SU-DHL-6 (cell line): ENCODE measurements at regions not wholly inside any gene's neighbourhood (a gene's known extent, or its start where the extent isn't known, plus 50 kb on each side); places are given as distances from the start of the nearest gene placed in this dataset.

Experiments used
- H2AFZ ChIP-seq: fragments of 200-600 bp; sonication (generic); 2 replicates; pipeline ENCODE4 v1.6.1; 2014; ENCODE audit warnings: low read depth, mild to moderate bottlenecking, moderate library complexity, mixed read lengths, antibody characterized with exemption, low read length; ENCODE audit not compliant: severe bottlenecking
- H3F3A ChIP-seq: fragments of 200-600 bp; shearing (Covaris generic); 2 replicates; pipeline ENCODE4 v1.6.0; 2016; ENCODE audit warnings: antibody characterized with exemption, mild to moderate bottlenecking; ENCODE audit not compliant: insufficient read depth
- H3K27ac ChIP-seq: fragments of 200-600 bp; sonication (generic); 2 replicates; pipeline ENCODE4 v1.5.1; 2016; ENCODE audit warnings: low read depth, mild to moderate bottlenecking, low read length, moderate library complexity, mixed read lengths
- H3K27me3 ChIP-seq: fragments of 200-600 bp; sonication (generic), shearing (Covaris generic); 2 replicates; pipeline ENCODE4 v1.6.0; 2014; ENCODE audit warnings: mild to moderate bottlenecking, low read length
- H3K36me3 ChIP-seq: fragments of 200-600 bp; sonication (generic); 2 replicates; pipeline ENCODE4 v1.6.1; 2014; ENCODE audit warnings: mild to moderate bottlenecking, low read length, mixed read lengths
- H3K4me2 ChIP-seq: fragments of 300-600, 200-600 bp; shearing (Covaris generic), sonication (generic); 2 replicates; pipeline ENCODE4 v1.6.0; 2014; ENCODE audit warnings: low read length, low read depth, mild to moderate bottlenecking; ENCODE audit not compliant: poor library complexity, severe bottlenecking
- H3K4me3 ChIP-seq: fragments of 200-600 bp; sonication (generic); 2 replicates; pipeline ENCODE4 v1.5.1; 2014; ENCODE audit warnings: antibody characterized with exemption, low read length, mild to moderate bottlenecking, mixed read lengths; ENCODE audit not compliant: insufficient read depth, poor library complexity, severe bottlenecking
- H3K79me2 ChIP-seq: fragments of 200-600 bp; sonication (generic); 2 replicates; pipeline ENCODE4 v1.6.1; 2014; ENCODE audit warnings: mild to moderate bottlenecking, low read length, moderate library complexity; ENCODE audit not compliant: insufficient read depth
- H3K9ac ChIP-seq: fragments of 200-600 bp; sonication (generic); 2 replicates; pipeline ENCODE4 v1.7.0; 2014; ENCODE audit warnings: mild to moderate bottlenecking, low read length
- H3K9me2 ChIP-seq: fragments of 200-600 bp; sonication (generic); replicated peaks from 2 replicates; pipeline ENCODE4 v1.6.1; 2014; ENCODE audit warnings: low read length; ENCODE audit not compliant: insufficient read depth
- H3K9me3 ChIP-seq: fragments of 200-600 bp; sonication (generic); 2 replicates; pipeline ENCODE4 v1.6.1; 2014; ENCODE audit warnings: low read length, mixed read lengths; ENCODE audit not compliant: insufficient read depth
- H4K20me1 ChIP-seq: fragments of 200-600 bp; sonication (generic); 2 replicates; pipeline ENCODE4 v1.6.1; 2014; ENCODE audit warnings: low read depth, mild to moderate bottlenecking, antibody characterized with exemption, low read length, moderate library complexity, mixed read lengths
- EZH2phosphoT487 ChIP-seq: fragments of 200-600 bp; sonication (generic), shearing (Covaris generic); conservative IDR thresholded peaks from 2 replicates; pipeline ENCODE4 v1.6.1; 2018; ENCODE audit warnings: mild to moderate bottlenecking, antibody characterized with exemption, low read length, moderate library complexity, mixed read lengths
- TF ChIP-seq, protein P1 (sequence below): fragments of 200-600 bp; sonication (generic); IDR thresholded peaks from one replicate; pipeline ENCODE4 v1.5.1; 2017; ENCODE audit warnings: antibody characterized with exemption, mild to moderate bottlenecking, low read length, moderate library complexity; ENCODE audit not compliant: insufficient read depth, poor library complexity, severe bottlenecking

DNA sequence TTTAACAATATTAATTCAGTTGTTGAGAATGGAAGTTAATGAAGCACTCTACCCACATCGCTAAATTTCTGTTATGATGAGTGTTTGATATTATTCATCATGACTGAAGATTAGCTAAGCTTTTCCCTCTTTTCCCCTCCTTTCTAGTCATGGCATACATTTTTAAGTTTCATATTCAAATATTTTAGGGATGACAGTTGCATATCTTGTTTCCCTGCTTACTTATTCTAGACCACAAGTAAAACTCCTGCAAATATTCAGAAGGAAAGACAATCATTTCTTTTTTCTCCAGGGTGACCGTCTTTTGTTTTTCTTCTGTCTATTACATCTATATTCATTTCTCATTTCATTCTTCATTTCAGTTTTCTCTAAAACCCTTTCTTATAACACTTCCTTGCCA, 906.0 kb downstream of the ADGRL2 start:
- no peaks in the 10 kb centered on the region for H3K9me2 ChIP-seq
- no peak overlapping the region for H3K27ac ChIP-seq
- H3K9me3 ChIP-seq, result no peaks in the 10 kb centered on the region
- no peaks in the 10 kb centered on the region for H3F3A ChIP-seq
- H3K27me3 ChIP-seq, result no peaks in the 10 kb centered on the region
- TF ChIP-seq, protein P1, sequence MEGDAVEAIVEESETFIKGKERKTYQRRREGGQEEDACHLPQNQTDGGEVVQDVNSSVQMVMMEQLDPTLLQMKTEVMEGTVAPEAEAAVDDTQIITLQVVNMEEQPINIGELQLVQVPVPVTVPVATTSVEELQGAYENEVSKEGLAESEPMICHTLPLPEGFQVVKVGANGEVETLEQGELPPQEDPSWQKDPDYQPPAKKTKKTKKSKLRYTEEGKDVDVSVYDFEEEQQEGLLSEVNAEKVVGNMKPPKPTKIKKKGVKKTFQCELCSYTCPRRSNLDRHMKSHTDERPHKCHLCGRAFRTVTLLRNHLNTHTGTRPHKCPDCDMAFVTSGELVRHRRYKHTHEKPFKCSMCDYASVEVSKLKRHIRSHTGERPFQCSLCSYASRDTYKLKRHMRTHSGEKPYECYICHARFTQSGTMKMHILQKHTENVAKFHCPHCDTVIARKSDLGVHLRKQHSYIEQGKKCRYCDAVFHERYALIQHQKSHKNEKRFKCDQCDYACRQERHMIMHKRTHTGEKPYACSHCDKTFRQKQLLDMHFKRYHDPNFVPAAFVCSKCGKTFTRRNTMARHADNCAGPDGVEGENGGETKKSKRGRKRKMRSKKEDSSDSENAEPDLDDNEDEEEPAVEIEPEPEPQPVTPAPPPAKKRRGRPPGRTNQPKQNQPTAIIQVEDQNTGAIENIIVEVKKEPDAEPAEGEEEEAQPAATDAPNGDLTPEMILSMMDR, result no peak
- no peak for TF ChIP-seq EZH2phosphoT487
- H3K4me3 ChIP-seq, result no peak overlapping the region
- no peak overlapping the region for H3K4me2 ChIP-seq
- H3K36me3 ChIP-seq, result no peaks in the 10 kb centered on the region
- no peaks in the 10 kb centered on the region for H4K20me1 ChIP-seq
- H3K79me2 ChIP-seq, result no peaks in the 10 kb centered on the region
- no peak overlapping the region for H3K9ac ChIP-seq
- H2AFZ ChIP-seq, result no peak overlapping the region

DNA sequence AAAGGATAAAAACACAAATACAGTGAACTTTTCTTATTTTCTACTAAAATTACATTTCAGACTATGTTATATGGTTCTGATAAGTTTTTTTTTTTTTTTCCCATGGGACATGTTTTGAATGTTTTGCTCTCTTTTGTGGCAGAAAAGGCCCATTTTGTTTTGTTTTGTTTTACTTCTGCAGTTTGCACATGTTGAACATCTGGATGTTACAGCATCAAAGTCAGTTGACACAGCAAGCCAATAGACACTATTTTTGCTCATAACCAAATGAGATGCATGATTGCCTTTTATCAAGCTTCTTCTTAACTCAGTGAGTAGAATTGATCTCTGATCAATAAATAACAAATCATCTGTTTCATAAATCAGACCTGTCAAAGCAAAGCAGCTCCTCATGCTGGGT, 904.2 kb downstream of the ADGRL2 start:
- H3K9ac ChIP-seq, result no peak overlapping the region
- peak overlapping the region; percentile 79 for H2AFZ ChIP-seq
- no peak overlapping the region for H3K4me3 ChIP-seq
- H3K36me3 ChIP-seq, result no peaks in the 10 kb centered on the region
- no peaks in the 10 kb centered on the region for H3K9me2 ChIP-seq
- H3K27ac ChIP-seq, result peak overlapping the region; percentile 18; the same call in 1 of the 2 replicates
- no peaks in the 10 kb centered on the region for H4K20me1 ChIP-seq
- no peaks in the 10 kb centered on the region for H3K27me3 ChIP-seq
- H3K9me3 ChIP-seq, result no peaks in the 10 kb centered on the region
- peak overlapping the region; percentile 25 for H3K4me2 ChIP-seq
- H3K79me2 ChIP-seq, result no peaks in the 10 kb centered on the region
- TF ChIP-seq, protein P1, result no peak
- TF ChIP-seq EZH2phosphoT487, result no peak
- H3F3A ChIP-seq, result no peaks in the 10 kb centered on the region

DNA sequence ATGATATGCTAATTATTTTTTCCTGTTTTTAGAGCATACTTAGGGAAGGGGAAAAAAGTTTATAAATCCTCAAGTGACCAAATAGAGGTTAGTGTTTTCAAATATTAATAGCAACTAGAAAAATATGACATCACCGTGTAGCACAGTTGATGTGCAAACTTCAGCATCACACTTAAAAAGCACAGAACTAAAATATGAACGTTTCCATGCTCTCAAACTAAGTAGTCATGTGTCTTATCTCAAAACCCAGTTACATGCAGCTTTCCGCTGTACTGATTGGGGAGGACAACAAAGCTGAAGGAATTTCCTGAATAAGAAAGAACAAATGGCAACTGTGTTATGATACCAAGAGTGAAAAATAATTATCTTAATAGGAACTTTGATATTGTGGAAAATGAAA, 903.7 kb downstream of the ADGRL2 start:
- no peak overlapping the region for H3K4me3 ChIP-seq
- no peaks in the 10 kb centered on the region for H3K27me3 ChIP-seq
- H3F3A ChIP-seq, result no peaks in the 10 kb centered on the region
- no peak overlapping the region for H3K9ac ChIP-seq
- H3K36me3 ChIP-seq, result no peaks in the 10 kb centered on the region
- H3K9me2 ChIP-seq, result no peaks in the 10 kb centered on the region
- no peaks in the 10 kb centered on the region for H4K20me1 ChIP-seq
- H3K27ac ChIP-seq, result peak overlapping the region; percentile 18; the same call in 1 of the 2 replicates
- TF ChIP-seq, protein P1, result no peak
- no peak for TF ChIP-seq EZH2phosphoT487
- H2AFZ ChIP-seq, result peak overlapping the region; percentile 79
- H3K9me3 ChIP-seq, result no peaks in the 10 kb centered on the region
- H3K4me2 ChIP-seq, result peak overlapping the region; percentile 25
- H3K79me2 ChIP-seq, result no peaks in the 10 kb centered on the region

DNA sequence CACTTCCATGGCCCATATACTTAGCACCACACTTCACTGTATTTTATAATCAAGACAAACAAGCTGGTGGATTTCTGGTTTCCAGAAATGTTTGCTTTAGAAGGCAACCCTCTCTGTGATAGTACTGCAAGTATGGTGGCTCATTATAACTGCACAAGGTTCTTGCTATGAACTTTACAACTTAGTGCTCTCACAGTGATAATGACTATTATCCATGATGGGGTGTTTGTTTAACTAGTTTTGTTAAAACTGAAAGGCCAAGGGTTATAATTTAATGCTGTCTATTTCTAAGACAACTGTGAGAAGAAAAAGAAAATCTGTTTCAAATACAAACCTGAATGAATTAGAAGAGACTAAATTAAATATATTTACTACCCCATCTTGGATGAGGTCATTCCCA, 903.2 kb downstream of the ADGRL2 start:
- H3F3A ChIP-seq, result no peaks in the 10 kb centered on the region
- H3K27ac ChIP-seq, result no peak overlapping the region
- no peaks in the 10 kb centered on the region for H3K79me2 ChIP-seq
- TF ChIP-seq, protein P1, result no peak
- no peak for TF ChIP-seq EZH2phosphoT487
- no peaks in the 10 kb centered on the region for H3K9me2 ChIP-seq
- peak overlapping the region; percentile 79 for H2AFZ ChIP-seq
- no peaks in the 10 kb centered on the region for H3K27me3 ChIP-seq
- no peaks in the 10 kb centered on the region for H3K36me3 ChIP-seq
- no peak overlapping the region for H3K9ac ChIP-seq
- no peak overlapping the region for H3K4me3 ChIP-seq
- no peak overlapping the region for H3K4me2 ChIP-seq
- no peaks in the 10 kb centered on the region for H3K9me3 ChIP-seq
- H4K20me1 ChIP-seq, result no peaks in the 10 kb centered on the region
